Caki2 (cell line): ENCODE measurements at regions not wholly inside any gene's neighbourhood (a gene's known extent, or its start where the extent isn't known, plus 50 kb on each side); places are given as distances from the start of the nearest gene placed in this dataset.
"Not testable (repeated sequence)": the region's sequence is repeated elsewhere in the genome, so short reads cannot be mapped to it uniquely, and the experiment has no call there.

Experiments used
- DNase-seq: peaks from one replicate; pipeline ENCODE4 v3.0.0-alpha.2; 2015; ENCODE audit warnings: low read depth
- in situ Hi-C: cut with HindIII; loops from 2 replicates; pipeline ENCODE4 v1.10.0; 2016; ENCODE audit warnings: low sequenced_read_pairs, low pct_unique_long_range_greater_than_20kb, mixed read lengths

DNA sequence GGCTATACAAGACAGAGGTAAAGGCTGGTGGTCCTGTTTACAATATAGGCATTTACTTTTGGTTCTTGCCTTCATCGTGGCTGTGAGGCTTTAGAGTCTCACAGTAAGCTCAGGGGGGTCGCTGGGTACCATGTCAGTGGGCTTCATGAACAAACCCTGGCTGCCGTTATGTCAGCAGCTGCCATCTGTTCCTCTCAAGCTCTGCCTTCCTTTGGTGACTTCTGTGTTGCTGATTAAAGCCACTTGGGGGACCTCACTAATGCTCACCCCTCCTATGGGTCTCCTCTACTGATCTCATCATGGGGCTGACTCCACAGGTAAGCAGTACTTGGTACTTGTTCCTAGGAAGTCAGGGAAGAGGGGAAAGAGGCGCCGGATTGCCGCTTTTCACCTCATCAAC is 268.7 kb downstream of the TTC6 start:
- in situ Hi-C loops, result no loop called here
- DNase-seq, result no peak

DNA sequence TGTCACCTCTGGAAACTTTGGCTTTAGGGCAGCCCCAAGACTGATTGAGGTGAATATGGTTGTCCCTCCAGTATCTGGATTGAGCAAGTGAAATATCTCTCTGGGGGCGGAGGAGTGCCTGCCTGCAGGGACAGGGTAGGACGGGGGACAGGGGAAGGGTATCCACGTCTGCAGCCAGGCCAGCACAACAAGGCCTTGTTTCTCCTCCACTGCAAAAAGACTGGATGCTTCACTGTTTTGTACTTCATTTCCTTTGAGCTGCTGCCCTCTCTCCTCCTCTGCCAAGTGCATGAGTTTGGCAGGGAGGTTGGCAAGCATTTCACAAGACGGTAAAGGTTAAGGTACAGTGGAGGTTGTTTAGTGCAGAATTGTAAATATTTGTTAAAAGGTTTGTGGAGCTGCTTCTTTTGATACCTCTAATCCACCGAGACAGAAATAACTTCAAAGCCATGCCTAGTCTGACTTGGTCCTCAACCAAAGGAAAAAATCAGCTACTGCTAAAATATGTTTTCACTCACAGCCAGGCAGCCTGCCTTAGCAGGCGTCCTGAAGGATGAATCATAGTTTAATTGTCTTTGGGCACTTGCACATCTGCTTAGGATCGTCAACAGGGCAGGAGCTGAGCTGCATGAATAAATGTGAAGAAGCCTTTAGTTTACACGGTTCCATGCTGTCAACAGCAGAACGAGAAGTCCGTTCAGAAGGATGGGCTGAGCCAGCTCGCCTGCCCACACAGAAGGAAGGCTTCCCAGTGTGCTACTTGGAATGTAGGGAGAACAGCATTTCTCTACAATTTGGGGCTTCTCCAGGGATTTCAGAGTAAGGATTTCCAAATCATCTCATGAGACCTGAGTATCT is 269.7 kb downstream of the TTC6 start:
- no peak for DNase-seq
- in situ Hi-C loops, result no loop called here

DNA sequence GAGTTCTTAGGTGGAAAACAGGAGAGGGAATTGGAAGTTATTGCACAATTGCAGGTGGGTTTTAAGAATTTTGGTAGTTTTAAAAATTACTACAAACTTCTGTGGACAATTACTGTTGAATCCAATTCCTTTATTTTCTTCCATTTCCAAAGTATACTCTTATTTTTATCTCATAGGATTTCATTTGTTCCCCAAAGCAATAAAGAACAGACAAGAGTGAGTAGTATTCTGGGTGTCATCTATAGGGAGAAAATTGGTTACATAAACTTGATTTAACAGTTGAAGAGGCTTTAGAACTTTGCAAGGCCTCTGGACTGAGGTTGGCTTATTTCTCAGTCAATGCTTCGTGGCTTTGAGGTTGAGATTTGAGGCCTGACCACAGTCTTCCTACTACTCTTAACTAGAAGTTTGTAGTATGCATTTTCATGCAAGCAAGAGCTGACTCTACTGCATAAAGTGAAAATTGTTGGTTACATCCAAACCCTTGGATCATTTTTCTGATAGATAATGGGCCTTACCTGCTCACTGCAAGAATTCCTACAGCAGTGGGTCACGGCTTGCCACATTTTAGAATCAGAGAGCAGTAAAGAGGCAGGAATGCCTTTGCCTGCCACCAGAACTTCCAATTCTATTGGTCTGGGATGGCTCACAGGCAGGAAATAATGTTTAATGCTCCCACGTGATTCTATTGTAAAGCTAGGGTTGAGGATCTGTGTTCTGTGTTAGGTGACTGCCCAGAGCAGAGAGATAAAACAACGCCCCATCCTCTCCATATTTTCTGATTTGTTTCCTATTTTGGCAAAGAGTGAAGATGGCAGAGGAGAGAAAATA is 270.5 kb downstream of the TTC6 start:
- no peak for DNase-seq
- in situ Hi-C loops, result no loop called here

DNA sequence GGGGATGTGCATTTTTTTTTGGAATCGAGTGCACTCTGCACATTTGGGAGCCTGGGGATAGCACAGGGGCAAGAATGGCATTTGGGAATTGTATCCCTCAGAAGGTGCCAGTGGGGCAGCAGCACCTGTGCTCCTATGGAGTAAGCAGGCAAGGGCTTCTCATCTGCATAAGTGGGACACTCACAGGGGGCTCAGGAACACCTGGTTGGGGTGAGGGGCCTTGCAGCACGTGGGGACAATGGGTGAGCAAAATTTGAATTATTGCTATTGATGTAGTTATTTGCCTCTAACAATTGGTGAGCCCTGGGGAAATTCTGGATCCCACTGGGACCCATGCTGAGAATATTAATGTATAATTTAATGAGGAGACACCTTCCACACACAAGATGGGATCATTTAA is 274.2 kb downstream of the TTC6 start:
- in situ Hi-C loops, result no loop called here
- no peak for DNase-seq

DNA sequence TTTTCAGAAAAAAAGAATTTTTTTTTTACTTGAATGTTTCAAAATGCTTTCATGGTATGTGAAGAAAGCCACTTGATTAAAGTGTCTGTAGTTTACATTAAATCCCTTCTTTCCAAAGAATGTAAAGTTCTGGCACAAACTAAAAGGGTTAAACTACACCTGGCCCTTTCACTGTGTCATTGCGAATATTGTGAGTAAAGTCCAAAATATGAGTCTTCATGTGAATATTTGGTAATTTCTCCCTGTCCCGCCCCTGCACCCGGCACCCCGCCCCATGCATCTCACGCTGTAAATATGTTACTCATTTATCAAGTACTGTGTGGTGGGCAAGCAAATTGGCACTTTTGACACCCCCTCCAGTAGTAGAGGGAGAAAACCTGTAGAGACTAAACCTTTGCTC is 274.7 kb downstream of the TTC6 start:
- DNase-seq, result no peak
- in situ Hi-C loops, result no loop called here

DNA sequence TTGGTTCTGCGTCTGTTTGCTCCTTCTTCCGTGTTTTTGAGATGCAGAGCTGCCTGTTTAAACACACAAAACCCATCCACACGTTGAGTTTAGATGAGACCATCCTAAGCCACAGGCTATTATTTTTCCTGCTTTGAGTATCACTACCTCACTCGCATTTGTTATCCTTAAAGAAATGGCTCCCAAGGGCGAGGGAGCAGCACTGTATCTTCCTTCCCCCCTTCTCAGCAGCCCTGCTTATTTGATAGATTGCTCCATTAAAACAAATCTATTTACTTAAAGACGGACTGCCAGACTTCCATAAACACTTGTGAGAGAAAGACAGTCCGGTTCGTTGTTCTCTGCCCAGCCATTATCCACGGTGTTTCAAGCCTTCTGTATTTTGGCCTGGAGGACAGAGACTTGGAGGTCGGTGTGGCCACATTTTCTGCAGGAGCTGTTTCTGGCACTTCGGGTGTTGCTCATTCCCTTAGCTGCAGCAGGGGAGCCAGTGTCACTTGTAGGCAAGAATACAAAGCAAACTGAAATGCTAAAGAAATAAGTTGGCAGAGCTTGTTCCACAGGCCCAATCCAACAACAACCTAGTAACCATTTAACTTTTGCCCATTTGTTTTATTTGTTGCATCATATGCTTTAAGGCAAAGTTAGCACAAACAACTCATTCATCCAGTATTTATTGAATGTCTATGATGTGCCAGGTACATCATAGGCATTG is 275.4 kb downstream of the TTC6 start:
- in situ Hi-C loops, result no loop called here
- DNase-seq, result no peak

DNA sequence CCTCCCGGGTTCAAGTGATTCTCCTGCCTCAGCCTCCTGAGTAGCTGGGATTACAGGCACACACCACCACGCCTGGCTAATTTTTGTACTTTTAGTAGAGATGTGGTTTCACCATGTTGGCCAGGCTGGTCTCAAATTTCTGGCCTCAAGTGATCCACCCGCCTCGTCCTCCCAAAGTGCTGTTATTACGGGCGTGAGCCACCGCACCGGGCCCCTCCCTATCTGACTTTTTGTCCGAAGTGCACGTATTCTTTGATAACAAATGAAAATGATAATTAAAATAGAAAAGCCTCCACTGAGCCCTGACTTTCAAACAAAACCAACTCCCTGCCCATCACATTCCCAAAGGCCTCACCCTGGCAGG is 278.6 kb downstream of the TTC6 start:
- in situ Hi-C loops, DNase-seq: not testable (repeated sequence)

DNA sequence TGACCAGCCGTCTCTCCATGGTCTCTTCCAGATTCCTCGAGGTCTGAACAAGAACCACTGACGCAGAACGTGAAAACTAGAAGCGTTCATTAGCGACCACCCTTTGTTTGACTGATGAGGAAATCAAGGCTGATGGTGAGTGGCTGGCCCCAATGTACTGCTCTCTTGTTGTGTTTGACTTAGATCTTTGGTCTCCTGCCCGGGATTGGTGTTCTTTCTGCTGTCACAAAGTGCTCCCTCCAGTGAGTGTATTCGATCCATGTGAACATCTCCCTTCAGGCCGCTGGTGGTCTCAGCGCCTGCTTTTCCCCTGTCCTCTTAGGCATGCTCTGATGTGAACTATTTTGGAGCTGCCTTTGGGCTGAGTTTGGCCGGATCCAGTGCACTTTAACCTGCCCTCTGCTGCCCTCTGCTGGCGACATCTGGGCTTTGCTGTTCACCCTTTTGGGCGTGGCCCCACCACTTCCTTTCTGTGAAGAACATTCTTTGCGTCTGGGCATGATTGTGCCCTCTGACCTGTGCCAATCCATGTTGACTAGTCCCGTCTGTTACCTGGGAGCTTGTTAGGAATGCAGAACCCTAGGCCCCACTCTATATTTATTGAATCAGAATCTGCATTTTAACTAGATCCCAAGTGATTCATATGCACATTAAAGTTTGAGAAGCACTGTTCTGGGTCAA is 279.1 kb downstream of the TTC6 start:
- DNase-seq, result peak; percentile 59
- in situ Hi-C loops, result no loop called here

DNA sequence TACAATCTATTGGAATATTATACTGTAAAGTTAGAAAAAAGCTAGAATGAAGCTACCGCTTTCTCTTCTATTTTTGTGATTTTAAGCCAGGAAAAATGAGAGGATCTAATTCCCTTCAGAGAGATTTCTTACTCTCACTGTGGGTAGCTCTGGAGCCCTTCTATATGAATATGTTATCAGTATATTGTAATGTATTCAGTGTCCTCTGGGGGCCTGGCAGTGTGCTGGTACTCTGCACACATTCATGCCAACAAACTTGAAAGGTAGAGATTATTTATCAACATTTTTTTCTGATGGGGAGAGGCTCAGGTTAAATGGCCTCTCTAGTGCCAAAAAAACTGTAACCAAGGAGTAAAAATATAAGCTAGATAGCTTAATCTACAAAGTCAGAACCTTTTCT is 292.8 kb downstream of the TTC6 start:
- no peak for DNase-seq
- in situ Hi-C loops, result no loop called here

DNA sequence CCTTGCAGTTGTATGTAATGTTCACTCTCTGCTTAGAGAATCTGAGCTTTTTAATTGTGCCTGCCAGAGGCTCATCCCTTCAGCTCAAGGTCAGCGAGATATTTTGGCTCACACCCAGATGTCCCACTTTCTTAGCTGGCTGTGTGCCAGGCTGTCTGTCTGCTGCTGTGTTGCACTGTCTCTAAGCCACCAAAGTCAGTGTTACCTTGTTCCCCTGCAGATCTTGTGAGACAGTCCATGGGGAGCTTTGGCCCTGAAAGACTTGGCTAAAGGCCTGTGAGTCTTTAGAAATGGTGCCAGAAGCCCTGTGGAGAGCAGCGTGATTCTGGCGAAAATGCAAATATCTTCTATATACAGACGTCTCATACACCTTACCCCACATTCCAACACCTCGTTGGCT is 293.7 kb downstream of the TTC6 start:
- in situ Hi-C loops, result no loop called here

DNA sequence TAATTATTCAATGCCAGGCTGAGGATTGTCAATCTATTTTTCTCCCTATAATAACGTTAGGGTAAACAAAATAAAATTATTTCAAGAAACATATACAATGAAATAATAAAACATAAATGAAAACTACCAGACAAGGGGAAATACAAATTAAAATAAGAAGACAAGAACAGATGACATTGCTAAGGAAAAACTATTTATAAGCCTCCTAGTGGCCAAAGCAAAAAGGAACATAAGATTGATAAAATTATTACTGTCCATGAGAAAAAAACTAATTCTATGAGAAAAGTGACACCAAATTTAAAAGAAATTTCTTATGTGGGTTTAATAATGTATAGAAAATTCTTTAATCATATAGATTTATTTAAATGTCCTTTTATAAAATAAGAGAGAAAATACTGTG is 294.7 kb downstream of the TTC6 start:
- no peak for DNase-seq
- in situ Hi-C loops, result no loop called here

More for the DNA sequence above, 293.7 kb downstream of the TTC6 start:
- no peak for DNase-seq

DNA sequence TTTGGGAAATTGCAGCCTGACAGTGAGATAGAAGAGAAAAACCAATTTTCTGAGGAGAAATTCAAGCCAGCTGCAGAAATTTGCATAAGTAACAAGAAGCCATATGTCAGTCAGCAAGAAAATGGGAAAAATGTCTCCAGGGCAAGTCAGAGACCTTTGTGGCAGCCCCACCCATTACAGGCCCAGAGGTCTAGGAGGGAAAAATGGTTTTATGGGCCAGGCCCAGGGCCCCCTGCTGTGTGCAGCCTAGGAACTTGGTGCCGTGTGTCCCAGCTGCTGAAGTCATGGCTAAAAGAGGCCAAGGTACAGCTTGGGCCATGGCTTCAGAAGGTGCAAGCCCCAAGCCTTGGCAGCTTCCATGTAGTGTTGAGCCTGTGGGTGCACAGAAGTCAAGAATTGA is 296.1 kb downstream of the TTC6 start:
- in situ Hi-C loops, result not testable (repeated sequence)

DNA sequence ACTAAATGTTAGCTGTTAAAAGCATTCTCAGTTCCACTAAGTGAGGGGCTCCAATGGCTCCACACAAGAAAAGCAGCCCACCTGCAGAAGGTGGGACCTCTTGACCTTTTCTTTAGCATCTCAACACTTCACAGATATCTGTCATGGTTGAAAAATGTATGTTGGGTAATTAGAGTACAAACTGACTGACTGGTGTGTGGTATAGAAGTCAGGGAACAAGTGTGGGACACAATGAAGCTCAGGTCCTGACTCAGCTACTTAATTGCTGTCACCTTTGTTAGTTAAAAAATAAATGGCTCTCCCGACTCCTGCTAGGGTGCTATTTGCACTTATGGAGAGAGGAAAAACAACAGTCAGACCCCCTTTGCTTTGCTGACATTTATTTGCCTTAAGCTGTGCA is 299.0 kb downstream of the TTC6 start:
- no peak for DNase-seq
- in situ Hi-C loops, result no loop called here

More for the DNA sequence above, 296.1 kb downstream of the TTC6 start:
- not testable (repeated sequence) for DNase-seq

DNA sequence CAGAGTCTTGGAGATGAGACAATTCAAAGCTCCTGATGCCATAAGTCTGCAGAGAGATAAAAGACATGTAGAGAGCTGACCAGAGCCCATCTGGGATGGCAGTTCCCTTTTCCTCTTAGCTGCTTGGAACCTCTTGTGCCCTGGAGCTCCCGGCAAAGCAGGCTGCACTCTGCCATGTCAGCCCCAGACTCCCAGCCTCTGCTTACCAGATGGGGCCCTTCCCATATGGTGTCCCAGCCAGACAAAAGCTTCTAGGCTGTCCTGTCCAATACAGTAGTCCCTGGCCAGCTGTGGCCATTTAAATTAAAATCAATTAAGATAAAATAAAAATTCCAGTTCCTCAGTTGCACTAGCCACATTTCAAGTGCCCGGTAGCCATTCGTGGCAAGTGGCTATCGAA is 303.9 kb downstream of the TTC6 start:
- no peak for DNase-seq
- in situ Hi-C loops, result no loop called here

DNA sequence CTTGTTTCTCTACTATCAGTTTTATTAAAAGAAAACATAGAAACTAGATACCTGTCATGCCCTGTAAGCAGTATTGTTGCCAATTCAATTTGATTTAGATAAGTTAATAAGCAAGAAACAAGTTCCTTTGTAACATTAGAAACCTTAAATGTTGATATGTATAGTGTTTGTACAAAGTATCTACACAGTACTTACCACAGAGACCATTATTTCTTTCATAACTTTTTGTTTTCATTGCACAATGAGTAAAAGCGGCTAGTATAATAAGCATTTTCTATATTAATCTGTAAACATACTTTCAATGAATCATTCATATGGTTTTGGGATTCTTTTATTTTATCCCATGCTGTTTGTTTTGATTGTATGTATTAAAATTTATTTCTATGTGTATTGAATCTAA is 305.1 kb downstream of the TTC6 start:
- in situ Hi-C loops, result no loop called here
- no peak for DNase-seq

DNA sequence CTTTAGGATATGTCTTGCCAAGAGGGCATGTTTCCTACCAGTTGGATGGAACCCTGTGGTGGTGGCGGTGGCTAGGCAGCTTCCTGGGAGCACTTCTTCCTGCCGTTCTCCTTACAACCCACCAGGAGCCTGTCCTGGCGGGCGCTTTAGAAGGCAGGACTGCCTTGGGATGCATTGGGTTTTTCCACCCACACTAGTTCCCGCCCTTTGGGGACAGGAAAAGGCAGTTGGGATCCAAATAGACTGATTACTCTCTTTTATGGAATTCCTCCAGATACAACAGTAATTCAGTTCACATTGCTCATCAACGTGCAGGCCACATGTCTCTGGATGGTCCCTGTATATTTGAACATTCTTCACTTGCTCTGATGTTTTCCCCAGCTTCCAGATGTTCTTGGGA is 305.7 kb upstream of the SSTR1 start:
- in situ Hi-C loops, result no loop called here
- DNase-seq, result no peak

DNA sequence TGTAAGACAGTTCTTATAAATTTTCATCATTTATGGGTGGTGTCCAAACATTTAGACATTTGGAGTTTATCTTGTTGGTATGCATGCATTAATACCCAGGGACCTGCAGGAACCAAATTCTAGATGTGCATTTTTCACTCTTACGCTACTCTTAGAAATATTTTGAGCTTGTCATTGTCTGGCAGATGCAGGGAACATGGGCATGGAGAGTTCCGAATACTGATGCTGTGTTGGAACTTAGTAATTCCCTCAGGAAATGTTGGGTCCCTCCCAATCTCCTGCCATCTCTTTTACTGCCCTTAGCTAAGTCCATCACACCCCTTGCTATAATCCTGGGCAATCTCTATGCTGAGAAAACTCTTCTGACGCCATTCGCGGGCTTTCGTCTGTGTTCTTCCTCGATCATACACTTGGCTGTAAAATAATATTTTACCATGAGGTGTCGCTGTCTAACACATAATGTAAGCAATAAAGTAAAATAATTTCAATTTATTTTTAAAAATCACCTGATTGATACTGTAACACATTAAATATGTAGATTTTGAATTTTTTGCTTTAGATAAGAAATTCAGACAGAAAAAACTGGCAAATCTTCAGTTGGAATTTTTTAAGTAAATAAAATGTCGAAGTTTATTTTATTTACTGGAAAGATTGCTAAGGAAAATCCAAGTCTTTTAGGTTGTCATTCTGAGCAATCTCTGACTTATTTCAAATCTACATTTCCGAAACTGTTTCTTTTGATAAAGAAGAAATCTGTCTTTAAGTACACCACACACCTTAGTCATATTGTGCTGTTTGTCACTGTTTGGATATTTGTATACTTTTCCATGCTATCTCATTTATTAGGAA is 304.1 kb upstream of the SSTR1 start:
- DNase-seq, result peak; percentile 13
- in situ Hi-C loops, result no loop called here

DNA sequence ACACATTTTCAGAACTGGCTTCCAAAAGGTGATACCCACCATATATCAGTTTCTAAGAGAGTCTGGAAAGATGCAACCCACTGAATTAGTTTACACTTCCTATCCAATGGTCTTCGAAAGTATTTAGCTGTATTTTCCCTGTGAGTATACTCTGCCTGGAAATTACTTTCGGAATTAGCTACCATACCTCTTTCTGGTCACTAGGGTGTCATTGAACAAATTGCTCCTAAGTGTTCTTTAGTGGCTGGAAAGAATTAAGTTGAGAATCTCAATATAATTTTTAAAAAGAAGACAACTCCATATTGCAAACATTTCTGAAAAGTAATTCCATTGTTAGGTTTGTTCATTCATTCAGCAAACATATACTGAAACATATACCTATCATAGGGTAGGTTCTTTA is 283.1 kb upstream of the SSTR1 start:
- no peak for DNase-seq
- in situ Hi-C loops, result no loop called here
